GM23338 (cell line): ENCODE measurements at regions not wholly inside any gene's neighbourhood (a gene's known extent, or its start where the extent isn't known, plus 50 kb on each side); places are given as distances from the start of the nearest gene placed in this dataset.

Experiments
- CREB1 ChIP-seq: fragments of 250-450 bp; sonication (Bioruptor Pico); IDR thresholded peaks from 2 replicates; pipeline ENCODE4 v1.5.0; 2020; ENCODE audit warnings: low read depth, mild to moderate bottlenecking, moderate library complexity
- EZH2 ChIP-seq: fragments of 200-600 bp; sonication (generic); IDR thresholded peaks from one replicate; pipeline ENCODE4 v1.8.0; 2017; ENCODE audit warnings: antibody characterized with exemption, mild to moderate bottlenecking, low read depth; ENCODE audit not compliant: unreplicated experiment
- EZH2phosphoT487 ChIP-seq: fragments of 200-600 bp; sonication (generic); IDR thresholded peaks from one replicate; pipeline ENCODE4 v1.8.1; 2018; ENCODE audit warnings: antibody characterized with exemption; ENCODE audit not compliant: unreplicated experiment
- JUNB ChIP-seq: IDR thresholded peaks from one replicate; pipeline ENCODE4 v1.6.1; 2016; ENCODE audit warnings: antibody characterized with exemption; ENCODE audit not compliant: unreplicated experiment
- NANOG ChIP-seq: IDR thresholded peaks from 2 replicates; pipeline ENCODE4 v1.6.1; 2016; ENCODE audit warnings: antibody characterized with exemption, borderline replicate concordance
- POLR2AphosphoS5 ChIP-seq: IDR thresholded peaks from 2 replicates; pipeline ENCODE4 v1.6.1; 2016; ENCODE audit warnings: antibody characterized with exemption, low read depth
- ZNF114 ChIP-seq: fragments of 250-450 bp; sonication (Bioruptor Pico); IDR thresholded peaks from 2 replicates; pipeline ENCODE4 v1.5.0; 2020; ENCODE audit warnings: mild to moderate bottlenecking, moderate library complexity
- ZNF331 ChIP-seq: fragments of 250-450 bp; sonication (Bioruptor Pico); IDR thresholded peaks from 2 replicates; pipeline ENCODE4 v1.5.0; 2020; ENCODE audit warnings: low read depth, mild to moderate bottlenecking, moderate library complexity
- TF ChIP-seq, protein P1 (sequence below): IDR thresholded peaks from one replicate; pipeline ENCODE4 v1.6.1; 2018; ENCODE audit warnings: antibody characterized with exemption; ENCODE audit not compliant: unreplicated experiment
- TF ChIP-seq, protein P2 (sequence below), 2 experiments: fragments of 200-600 bp in 1 of 2; sonication (generic) in 1 of 2; conservative IDR thresholded peaks; 2 replicates each; pipeline versions ENCODE4 v1.5.1 to v1.6.1; 2016 to 2017; ENCODE audit warnings: antibody characterized with exemption in 2 of 2, low read depth in 2 of 2, mild to moderate bottlenecking in 2 of 2, moderate library complexity in 1 of 2
- TF ChIP-seq, protein P3 (sequence below): fragments of 250-450 bp; sonication (Bioruptor Pico); IDR thresholded peaks from 2 replicates; pipeline ENCODE4 v1.5.0; 2020; ENCODE audit warnings: mild to moderate bottlenecking, moderate library complexity
- TF ChIP-seq, protein P4 (sequence below): IDR thresholded peaks from 2 replicates; pipeline ENCODE4 v1.6.1; 2016; ENCODE audit warnings: antibody characterized with exemption

DNA sequence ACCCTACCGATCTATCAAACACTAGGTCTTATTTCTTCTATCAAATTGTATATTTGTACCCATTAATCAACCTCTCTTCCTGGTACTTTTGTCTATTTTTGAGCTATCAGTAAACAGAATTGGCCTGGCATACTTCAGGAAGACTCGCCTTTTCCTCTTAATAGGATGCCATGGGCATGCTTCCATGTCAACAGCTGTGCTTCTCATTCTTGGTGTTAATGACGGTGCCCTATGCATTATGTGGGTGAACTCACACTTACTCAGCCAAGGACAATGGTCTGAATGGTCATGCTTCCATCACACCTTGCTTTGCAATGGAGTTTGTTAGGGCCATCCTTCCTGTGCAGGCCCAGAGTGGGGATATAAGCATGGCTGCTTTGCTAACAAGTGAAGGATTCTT is 521.8 kb downstream of the MIAT start:
- TF ChIP-seq POLR2AphosphoS5 (no peak), EZH2 (no peak), EZH2phosphoT487 (no peak), ZNF331 (CRISPR knock-in tag) (no peak), ZNF114 (CRISPR knock-in tag) (no peak), NANOG (no peak), CREB1 (CRISPR knock-in tag) (no peak), JUNB (no peak)
- TF ChIP-seq, protein P1, sequence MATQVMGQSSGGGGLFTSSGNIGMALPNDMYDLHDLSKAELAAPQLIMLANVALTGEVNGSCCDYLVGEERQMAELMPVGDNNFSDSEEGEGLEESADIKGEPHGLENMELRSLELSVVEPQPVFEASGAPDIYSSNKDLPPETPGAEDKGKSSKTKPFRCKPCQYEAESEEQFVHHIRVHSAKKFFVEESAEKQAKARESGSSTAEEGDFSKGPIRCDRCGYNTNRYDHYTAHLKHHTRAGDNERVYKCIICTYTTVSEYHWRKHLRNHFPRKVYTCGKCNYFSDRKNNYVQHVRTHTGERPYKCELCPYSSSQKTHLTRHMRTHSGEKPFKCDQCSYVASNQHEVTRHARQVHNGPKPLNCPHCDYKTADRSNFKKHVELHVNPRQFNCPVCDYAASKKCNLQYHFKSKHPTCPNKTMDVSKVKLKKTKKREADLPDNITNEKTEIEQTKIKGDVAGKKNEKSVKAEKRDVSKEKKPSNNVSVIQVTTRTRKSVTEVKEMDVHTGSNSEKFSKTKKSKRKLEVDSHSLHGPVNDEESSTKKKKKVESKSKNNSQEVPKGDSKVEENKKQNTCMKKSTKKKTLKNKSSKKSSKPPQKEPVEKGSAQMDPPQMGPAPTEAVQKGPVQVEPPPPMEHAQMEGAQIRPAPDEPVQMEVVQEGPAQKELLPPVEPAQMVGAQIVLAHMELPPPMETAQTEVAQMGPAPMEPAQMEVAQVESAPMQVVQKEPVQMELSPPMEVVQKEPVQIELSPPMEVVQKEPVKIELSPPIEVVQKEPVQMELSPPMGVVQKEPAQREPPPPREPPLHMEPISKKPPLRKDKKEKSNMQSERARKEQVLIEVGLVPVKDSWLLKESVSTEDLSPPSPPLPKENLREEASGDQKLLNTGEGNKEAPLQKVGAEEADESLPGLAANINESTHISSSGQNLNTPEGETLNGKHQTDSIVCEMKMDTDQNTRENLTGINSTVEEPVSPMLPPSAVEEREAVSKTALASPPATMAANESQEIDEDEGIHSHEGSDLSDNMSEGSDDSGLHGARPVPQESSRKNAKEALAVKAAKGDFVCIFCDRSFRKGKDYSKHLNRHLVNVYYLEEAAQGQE = no peak
- TF ChIP-seq, protein P2, sequence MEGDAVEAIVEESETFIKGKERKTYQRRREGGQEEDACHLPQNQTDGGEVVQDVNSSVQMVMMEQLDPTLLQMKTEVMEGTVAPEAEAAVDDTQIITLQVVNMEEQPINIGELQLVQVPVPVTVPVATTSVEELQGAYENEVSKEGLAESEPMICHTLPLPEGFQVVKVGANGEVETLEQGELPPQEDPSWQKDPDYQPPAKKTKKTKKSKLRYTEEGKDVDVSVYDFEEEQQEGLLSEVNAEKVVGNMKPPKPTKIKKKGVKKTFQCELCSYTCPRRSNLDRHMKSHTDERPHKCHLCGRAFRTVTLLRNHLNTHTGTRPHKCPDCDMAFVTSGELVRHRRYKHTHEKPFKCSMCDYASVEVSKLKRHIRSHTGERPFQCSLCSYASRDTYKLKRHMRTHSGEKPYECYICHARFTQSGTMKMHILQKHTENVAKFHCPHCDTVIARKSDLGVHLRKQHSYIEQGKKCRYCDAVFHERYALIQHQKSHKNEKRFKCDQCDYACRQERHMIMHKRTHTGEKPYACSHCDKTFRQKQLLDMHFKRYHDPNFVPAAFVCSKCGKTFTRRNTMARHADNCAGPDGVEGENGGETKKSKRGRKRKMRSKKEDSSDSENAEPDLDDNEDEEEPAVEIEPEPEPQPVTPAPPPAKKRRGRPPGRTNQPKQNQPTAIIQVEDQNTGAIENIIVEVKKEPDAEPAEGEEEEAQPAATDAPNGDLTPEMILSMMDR (conservative IDR thresholded peaks at IDR 0.05; ENCODE audit: low read depth in 2 of 2) = no peak
- TF ChIP-seq, protein P3, sequence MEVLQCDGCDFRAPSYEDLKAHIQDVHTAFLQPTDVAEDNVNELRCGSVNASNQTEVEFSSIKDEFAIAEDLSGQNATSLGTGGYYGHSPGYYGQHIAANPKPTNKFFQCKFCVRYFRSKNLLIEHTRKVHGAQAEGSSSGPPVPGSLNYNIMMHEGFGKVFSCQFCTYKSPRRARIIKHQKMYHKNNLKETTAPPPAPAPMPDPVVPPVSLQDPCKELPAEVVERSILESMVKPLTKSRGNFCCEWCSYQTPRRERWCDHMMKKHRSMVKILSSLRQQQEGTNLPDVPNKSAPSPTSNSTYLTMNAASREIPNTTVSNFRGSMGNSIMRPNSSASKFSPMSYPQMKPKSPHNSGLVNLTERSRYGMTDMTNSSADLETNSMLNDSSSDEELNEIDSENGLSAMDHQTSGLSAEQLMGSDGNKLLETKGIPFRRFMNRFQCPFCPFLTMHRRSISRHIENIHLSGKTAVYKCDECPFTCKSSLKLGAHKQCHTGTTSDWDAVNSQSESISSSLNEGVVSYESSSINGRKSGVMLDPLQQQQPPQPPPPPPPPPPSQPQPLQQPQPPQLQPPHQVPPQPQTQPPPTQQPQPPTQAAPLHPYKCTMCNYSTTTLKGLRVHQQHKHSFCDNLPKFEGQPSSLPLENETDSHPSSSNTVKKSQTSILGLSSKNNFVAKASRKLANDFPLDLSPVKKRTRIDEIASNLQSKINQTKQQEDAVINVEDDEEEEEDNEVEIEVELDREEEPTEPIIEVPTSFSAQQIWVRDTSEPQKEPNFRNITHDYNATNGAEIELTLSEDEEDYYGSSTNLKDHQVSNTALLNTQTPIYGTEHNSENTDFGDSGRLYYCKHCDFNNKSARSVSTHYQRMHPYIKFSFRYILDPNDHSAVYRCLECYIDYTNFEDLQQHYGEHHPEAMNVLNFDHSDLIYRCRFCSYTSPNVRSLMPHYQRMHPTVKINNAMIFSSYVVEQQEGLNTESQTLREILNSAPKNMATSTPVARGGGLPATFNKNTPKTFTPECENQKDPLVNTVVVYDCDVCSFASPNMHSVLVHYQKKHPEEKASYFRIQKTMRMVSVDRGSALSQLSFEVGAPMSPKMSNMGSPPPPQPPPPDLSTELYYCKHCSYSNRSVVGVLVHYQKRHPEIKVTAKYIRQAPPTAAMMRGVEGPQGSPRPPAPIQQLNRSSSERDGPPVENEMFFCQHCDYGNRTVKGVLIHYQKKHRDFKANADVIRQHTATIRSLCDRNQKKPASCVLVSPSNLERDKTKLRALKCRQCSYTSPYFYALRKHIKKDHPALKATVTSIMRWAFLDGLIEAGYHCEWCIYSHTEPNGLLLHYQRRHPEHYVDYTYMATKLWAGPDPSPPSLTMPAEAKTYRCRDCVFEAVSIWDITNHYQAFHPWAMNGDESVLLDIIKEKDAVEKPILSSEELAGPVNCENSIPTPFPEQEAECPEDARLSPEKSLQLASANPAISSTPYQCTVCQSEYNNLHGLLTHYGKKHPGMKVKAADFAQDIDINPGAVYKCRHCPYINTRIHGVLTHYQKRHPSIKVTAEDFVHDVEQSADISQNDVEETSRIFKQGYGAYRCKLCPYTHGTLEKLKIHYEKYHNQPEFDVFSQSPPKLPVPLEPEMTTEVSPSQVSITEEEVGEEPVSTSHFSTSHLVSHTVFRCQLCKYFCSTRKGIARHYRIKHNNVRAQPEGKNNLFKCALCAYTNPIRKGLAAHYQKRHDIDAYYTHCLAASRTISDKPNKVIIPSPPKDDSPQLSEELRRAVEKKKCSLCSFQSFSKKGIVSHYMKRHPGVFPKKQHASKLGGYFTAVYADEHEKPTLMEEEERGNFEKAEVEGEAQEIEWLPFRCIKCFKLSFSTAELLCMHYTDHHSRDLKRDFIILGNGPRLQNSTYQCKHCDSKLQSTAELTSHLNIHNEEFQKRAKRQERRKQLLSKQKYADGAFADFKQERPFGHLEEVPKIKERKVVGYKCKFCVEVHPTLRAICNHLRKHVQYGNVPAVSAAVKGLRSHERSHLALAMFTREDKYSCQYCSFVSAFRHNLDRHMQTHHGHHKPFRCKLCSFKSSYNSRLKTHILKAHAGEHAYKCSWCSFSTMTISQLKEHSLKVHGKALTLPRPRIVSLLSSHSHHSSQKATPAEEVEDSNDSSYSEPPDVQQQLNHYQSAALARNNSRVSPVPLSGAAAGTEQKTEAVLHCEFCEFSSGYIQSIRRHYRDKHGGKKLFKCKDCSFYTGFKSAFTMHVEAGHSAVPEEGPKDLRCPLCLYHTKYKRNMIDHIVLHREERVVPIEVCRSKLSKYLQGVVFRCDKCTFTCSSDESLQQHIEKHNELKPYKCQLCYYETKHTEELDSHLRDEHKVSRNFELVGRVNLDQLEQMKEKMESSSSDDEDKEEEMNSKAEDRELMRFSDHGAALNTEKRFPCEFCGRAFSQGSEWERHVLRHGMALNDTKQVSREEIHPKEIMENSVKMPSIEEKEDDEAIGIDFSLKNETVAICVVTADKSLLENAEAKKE = no peak
- TF ChIP-seq, protein P4, sequence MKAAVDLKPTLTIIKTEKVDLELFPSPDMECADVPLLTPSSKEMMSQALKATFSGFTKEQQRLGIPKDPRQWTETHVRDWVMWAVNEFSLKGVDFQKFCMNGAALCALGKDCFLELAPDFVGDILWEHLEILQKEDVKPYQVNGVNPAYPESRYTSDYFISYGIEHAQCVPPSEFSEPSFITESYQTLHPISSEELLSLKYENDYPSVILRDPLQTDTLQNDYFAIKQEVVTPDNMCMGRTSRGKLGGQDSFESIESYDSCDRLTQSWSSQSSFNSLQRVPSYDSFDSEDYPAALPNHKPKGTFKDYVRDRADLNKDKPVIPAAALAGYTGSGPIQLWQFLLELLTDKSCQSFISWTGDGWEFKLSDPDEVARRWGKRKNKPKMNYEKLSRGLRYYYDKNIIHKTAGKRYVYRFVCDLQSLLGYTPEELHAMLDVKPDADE = no peak
